Small intestine (tissue), 7 donors: ENCODE measurements at regions not wholly inside any gene's neighbourhood (a gene's known extent, or its start where the extent isn't known, plus 50 kb on each side); places are given as distances from the start of the nearest gene placed in this dataset.

Experiments used
- DNase-seq, 2 donors: peaks; one replicate each; pipeline versions ENCODE4 v3.0.0 to v3.0.0-alpha.2; 2013
- FAIRE-seq: peaks from 2 replicates; lab custom pipeline; 2012; peaks lifted over from hg19 to GRCh38; lab: Jason Lieb, UNC
- H3K27ac ChIP-seq, 3 donors: one replicate each; pipeline ENCODE4 v1.5.1; 2013; ENCODE audit warnings: low read length in 2 of 3, mild to moderate bottlenecking in 2 of 3, control low read depth in 1 of 3, inconsistent platforms in 1 of 3, low read depth in 1 of 3, moderate library complexity in 1 of 3
- H3K27me3 ChIP-seq, 3 donors: one replicate each; pipeline ENCODE4 v1.6.1; 2013; ENCODE audit warnings: low read length in 3 of 3, inconsistent platforms in 1 of 3; ENCODE audit not compliant: control insufficient read depth in 3 of 3, insufficient read depth in 3 of 3
- H3K36me3 ChIP-seq, 3 donors: one replicate each; pipeline ENCODE4 v1.6.1; 2013; ENCODE audit warnings: low read length in 3 of 3, inconsistent platforms in 1 of 3, low read depth in 1 of 3, mild to moderate bottlenecking in 1 of 3, moderate library complexity in 1 of 3; ENCODE audit not compliant: control insufficient read depth in 3 of 3, insufficient read depth in 2 of 3
- H3K4me1 ChIP-seq, 3 donors: one replicate each; pipeline ENCODE4 v1.6.1; 2013; ENCODE audit warnings: low read length in 2 of 3, inconsistent platforms in 1 of 3, low read depth in 1 of 3, mild to moderate bottlenecking in 1 of 3, moderate library complexity in 1 of 3; ENCODE audit not compliant: control insufficient read depth in 3 of 3, insufficient read depth in 2 of 3
- H3K4me3 ChIP-seq, 3 donors: one replicate each; pipeline ENCODE4 v1.5.1; 2013; ENCODE audit warnings: low read length in 3 of 3, control low read depth in 1 of 3, inconsistent platforms in 1 of 3, low read depth in 1 of 3, mild to moderate bottlenecking in 1 of 3, moderate library complexity in 1 of 3
- H3K9me3 ChIP-seq, 2 donors: one replicate each; pipeline ENCODE4 v1.6.1; 2013; ENCODE audit warnings: low read depth in 1 of 2, low read length in 1 of 2; ENCODE audit not compliant: control insufficient read depth in 2 of 2, insufficient read depth in 1 of 2
- WGBS, 3 donors: extraction: QIAGEN DNeasy Blood & Tissue Kit; methylation state at CpG; one replicate each; pipeline ENCODE4 v1.1.7; 2013; 5-methylcytosine and 5-hydroxymethylcytosine counted together
- donor health status: healthy with polysubstance abuse.
- donor health status: control.
- donor health status: control.
- donor health status: Bipolar disorder and iron deficiency.
- donor health status: healthy.

DNA sequence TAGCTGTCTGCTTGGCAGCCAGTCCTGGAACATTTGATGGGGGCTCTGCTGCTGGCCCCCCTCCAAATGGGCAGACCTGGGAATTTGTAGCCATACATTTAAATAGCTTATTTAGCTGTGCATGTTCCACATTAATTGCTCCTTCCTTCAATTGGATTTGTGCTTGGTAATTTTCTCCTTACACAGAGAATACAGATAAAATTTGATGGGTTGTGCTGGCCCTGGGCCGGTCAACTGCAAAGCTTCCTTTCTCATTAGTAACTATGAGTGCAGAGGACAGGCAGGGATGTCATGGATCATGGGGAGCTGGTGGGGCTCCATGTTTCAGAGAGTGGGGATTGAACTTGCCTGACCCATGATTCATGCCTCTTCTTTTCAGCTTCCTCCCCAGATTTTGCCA lies 201.5 kb upstream of the GHITM start:
- 68 to 81% (median 81%) methylated on average over 1 of the region's 1 CpG for WGBS, 3 donors
- FAIRE-seq: no peak

GRCh38 chr10:83941189-83941588 lies 198.1 kb upstream of the GHITM start:
- no peak for DNase-seq
- H3K27ac ChIP-seq: no peak overlapping the region
- peaks cover 0 to 3% (median 0%) of the 10 kb centered on the region in 3 donors for H3K27me3 ChIP-seq
- 65 to 85% (median 84%) methylated on average over 2 of the region's 2 CpGs for WGBS, 3 donors
- no peak overlapping the region for H3K4me3 ChIP-seq
- no peaks in the 10 kb centered on the region for H3K4me1 ChIP-seq
- H3K9me3 ChIP-seq: no peaks in the 10 kb centered on the region
- no peaks in the 10 kb centered on the region for H3K36me3 ChIP-seq
- no peak for FAIRE-seq

More for the DNA sequence above, 201.5 kb upstream of the GHITM start:
- H3K4me3 ChIP-seq: no peak overlapping the region
- H3K4me1 ChIP-seq: no peaks in the 10 kb centered on the region
- no peak for DNase-seq
- H3K27me3 ChIP-seq: peaks cover 0 to 3% (median 0%) of the 10 kb centered on the region in 3 donors
- no peak overlapping the region for H3K27ac ChIP-seq
- no peaks in the 10 kb centered on the region for H3K36me3 ChIP-seq
- no peaks in the 10 kb centered on the region for H3K9me3 ChIP-seq

GRCh38 chr10:83942410-83942809 lies 196.9 kb upstream of the GHITM start:
- 86 to 94% (median 90%) methylated on average over 3 of the region's 3 CpGs for WGBS, 3 donors
- FAIRE-seq (no peak), DNase-seq (no peak)
- no peaks in the 10 kb centered on the region for H3K9me3 ChIP-seq
- no peak overlapping the region for H3K4me3 ChIP-seq
- no peaks in the 10 kb centered on the region for H3K36me3 ChIP-seq
- no peak overlapping the region for H3K27ac ChIP-seq
- peaks cover 0 to 3% (median 0%) of the 10 kb centered on the region in 3 donors for H3K27me3 ChIP-seq
- no peaks in the 10 kb centered on the region for H3K4me1 ChIP-seq

DNA sequence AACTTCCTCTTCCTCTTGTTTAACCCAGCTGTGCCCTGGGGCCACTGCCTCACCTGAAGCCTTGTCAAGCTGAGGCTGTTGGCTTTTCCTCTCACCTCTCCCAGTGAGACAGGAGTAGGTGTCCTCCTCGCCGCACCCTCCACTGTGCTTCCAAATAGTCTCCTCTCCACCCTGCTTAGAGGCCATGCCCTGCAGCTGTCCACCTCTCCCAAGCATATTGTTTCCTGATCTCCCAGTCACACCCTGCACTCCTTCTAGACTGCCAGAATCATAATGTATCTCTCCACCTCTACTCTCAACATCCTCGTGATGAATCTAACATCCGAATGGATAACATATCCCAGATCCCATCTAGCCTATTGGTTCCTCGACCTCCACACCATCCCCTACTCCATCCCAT lies 196.3 kb upstream of the GHITM start:
- H3K4me1 ChIP-seq: no peaks in the 10 kb centered on the region
- DNase-seq: no peak
- FAIRE-seq: no peak
- no peak overlapping the region for H3K4me3 ChIP-seq
- H3K9me3 ChIP-seq: no peaks in the 10 kb centered on the region
- no peaks in the 10 kb centered on the region for H3K36me3 ChIP-seq
- H3K27me3 ChIP-seq: peaks cover 0 to 3% (median 0%) of the 10 kb centered on the region in 3 donors
- H3K27ac ChIP-seq: no peak overlapping the region
- 67 to 85% (median 81%) methylated on average over 5 of the region's 5 CpGs for WGBS, 3 donors

DNA sequence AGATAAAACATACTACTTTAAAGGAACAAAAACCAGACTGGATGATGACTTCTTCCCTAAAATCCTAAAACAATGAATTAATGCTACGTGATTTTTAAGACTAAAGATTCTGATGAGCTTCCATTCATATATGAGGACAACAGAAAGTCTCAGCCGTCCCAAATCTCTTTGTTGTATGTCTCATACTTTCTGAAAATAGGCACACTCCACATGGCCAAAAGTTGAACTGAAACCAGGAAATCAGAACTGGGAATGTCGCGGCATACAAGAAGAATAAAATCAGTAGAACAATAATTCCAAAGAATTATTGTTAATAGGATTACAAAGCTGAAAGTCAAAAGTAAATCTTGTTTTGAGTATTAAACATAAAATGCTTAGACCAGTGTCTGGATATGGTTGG lies 195.4 kb upstream of the GHITM start:
- no peaks in the 10 kb centered on the region for H3K4me1 ChIP-seq
- H3K36me3 ChIP-seq: no peaks in the 10 kb centered on the region
- H3K27ac ChIP-seq: no peak overlapping the region
- FAIRE-seq (no peak), DNase-seq (no peak)
- no peaks in the 10 kb centered on the region for H3K9me3 ChIP-seq
- H3K27me3 ChIP-seq: no peaks in the 10 kb centered on the region
- 78 to 86% (median 81%) methylated on average over 4 of the region's 4 CpGs for WGBS, 3 donors
- H3K4me3 ChIP-seq: no peak overlapping the region

DNA sequence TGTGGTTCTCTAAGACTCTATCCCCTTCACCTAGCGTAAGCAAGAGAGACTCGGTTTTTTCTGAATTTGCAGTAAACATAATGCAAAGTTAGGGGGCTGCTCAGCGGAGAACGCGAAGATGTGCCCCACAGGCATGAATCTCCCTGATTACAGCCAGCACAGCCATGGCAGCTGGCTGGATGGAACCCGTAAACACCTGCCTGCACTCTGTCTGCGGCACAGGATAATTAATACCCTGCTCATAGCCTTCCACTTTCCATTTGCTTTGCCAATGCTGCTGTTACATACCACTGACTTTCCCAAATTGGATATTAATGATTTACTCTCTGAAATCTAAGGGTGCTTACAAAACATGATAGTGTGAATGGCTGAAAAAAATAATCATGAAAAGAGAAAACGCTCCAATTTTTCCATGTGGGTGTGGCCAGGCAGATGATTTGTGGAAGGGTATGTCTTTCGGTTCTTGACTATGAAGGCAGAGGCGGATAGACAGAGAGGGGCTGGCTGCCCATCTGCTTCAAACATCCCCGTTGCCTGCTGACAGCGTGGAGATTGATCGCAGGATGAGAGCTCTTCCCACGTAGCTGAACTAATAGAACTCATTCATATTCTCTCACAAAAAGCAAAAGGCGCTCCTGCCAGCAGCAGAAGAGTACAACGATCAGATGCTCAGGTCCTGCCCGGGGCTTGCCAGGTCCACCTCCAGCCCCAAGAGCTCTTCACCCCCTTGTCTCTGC lies 193.2 kb upstream of the GHITM start:
- no peak for FAIRE-seq
- DNase-seq: no peak
- Histone ChIP-seq H3K9me3 (no peaks in the 10 kb centered on the region), H3K36me3 (no peaks in the 10 kb centered on the region), H3K27ac (no peak overlapping the region), H3K4me3 (no peak overlapping the region), H3K27me3 (no peaks in the 10 kb centered on the region), H3K4me1 (peaks cover 0 to 5% (median 4%) of the 10 kb centered on the region in 3 donors)
- WGBS, 3 donors: 65 to 66% (median 66%) methylated on average over 17 of the region's 17 CpGs

- H3K4me1 ChIP-seq: peaks cover 0 to 33% (median 9%) of the 10 kb centered on the region in 3 donors
- peak overlapping the region in 1 of 3 donors; percentile 56 for H3K27ac ChIP-seq
- FAIRE-seq (no peak), DNase-seq (peak; percentile 87 to 94)
- H3K9me3 ChIP-seq: no peaks in the 10 kb centered on the region
- no peaks in the 10 kb centered on the region for H3K36me3 ChIP-seq
- no peak overlapping the region for H3K4me3 ChIP-seq
- peaks cover 0 to 4% (median 0%) of the 10 kb centered on the region in 3 donors for H3K27me3 ChIP-seq
- WGBS, 3 donors: 10 to 59% (median 19%) methylated on average over 1 of the region's 1 CpG
These were observed 187.0 kb upstream of the GHITM start for GRCh38 chr10:83952314-83952713.

DNA sequence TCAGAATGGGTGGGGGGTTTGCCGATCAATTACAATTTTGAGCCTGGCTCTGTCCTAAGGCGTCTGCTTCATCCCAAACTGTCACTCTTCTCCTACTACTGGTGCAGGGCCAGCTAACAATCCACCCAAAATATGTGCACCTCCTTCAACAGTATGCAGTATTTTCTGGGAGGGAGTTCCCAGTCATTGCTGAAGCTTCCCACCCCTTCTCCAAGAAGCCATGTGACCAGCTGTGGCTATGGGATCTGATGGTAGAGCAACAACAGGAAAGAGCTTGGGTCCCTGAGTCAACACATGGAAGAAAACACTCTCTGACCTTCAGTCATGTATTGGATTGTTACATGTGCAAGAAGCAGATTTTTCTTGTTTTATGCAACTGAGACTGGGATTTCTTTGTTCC lies 185.7 kb upstream of the GHITM start:
- peaks cover 0 to 33% (median 9%) of the 10 kb centered on the region in 3 donors for H3K4me1 ChIP-seq
- H3K4me3 ChIP-seq: no peak overlapping the region
- H3K9me3 ChIP-seq: no peaks in the 10 kb centered on the region
- no peak overlapping the region for H3K27ac ChIP-seq
- no peak for FAIRE-seq
- DNase-seq: no peak
- WGBS, 3 donors: 79 to 92% (median 86%) methylated on average over 2 of the region's 2 CpGs
- H3K27me3 ChIP-seq: peaks cover 0 to 4% (median 0%) of the 10 kb centered on the region in 3 donors
- H3K36me3 ChIP-seq: no peaks in the 10 kb centered on the region
